Panc1 (cell line): ENCODE measurements at regions not wholly inside any gene's neighbourhood (a gene's known extent, or its start where the extent isn't known, plus 50 kb on each side); places are given as distances from the start of the nearest gene placed in this dataset.

ENCODE experiments used
- POLR2AphosphoS5 ChIP-seq: IDR thresholded peaks from 2 replicates; pipeline ENCODE4 v1.6.1; 2012; ENCODE audit warnings: mild to moderate bottlenecking, low read depth, low read length, moderate library complexity
- SIN3A ChIP-seq: IDR thresholded peaks from 2 replicates; pipeline ENCODE4 v1.6.1; 2012; ENCODE audit warnings: low read depth, mild to moderate bottlenecking, low read length, moderate library complexity, borderline replicate concordance; ENCODE audit not compliant: insufficient read depth
- TF ChIP-seq, protein P1 (sequence below): fragments of 450-650 bp; IDR thresholded peaks from 2 replicates; pipeline ENCODE4 v1.5.1; 2017; ENCODE audit warnings: mild to moderate bottlenecking
- TF ChIP-seq, protein P2 (sequence below), 2 experiments: IDR thresholded peaks; 2 replicates each; pipeline ENCODE4 v1.6.1; 2011 to 2012; ENCODE audit warnings: low read depth in 2 of 2, control low read depth in 1 of 2, low read length in 1 of 2, mild to moderate bottlenecking in 1 of 2, moderate library complexity in 1 of 2; ENCODE audit not compliant: insufficient read depth in 1 of 2

DNA sequence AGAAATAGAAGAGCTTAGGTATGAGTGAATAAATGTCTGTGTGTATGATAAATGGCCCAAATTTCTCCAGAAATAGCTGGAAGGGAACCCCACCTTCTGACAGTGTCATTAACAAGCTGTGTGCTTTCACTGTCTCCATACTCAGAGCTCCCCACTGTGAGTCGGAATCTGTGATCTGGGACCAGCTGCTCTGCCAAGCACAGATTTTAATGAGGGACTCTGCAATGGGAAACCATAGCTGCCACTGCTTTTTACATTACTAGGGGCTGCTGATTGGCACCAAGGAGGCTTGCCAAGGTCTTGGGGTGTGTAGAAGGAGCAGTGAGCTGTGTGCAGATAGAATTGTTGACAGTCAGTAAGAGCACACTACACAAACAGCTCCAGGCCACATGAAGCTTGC is 244.2 kb upstream of the CCDC196 start:
- TF ChIP-seq, protein P1, sequence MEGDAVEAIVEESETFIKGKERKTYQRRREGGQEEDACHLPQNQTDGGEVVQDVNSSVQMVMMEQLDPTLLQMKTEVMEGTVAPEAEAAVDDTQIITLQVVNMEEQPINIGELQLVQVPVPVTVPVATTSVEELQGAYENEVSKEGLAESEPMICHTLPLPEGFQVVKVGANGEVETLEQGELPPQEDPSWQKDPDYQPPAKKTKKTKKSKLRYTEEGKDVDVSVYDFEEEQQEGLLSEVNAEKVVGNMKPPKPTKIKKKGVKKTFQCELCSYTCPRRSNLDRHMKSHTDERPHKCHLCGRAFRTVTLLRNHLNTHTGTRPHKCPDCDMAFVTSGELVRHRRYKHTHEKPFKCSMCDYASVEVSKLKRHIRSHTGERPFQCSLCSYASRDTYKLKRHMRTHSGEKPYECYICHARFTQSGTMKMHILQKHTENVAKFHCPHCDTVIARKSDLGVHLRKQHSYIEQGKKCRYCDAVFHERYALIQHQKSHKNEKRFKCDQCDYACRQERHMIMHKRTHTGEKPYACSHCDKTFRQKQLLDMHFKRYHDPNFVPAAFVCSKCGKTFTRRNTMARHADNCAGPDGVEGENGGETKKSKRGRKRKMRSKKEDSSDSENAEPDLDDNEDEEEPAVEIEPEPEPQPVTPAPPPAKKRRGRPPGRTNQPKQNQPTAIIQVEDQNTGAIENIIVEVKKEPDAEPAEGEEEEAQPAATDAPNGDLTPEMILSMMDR, result no peak
- TF ChIP-seq SIN3A (no peak), POLR2AphosphoS5 (no peak)
- TF ChIP-seq, protein P2, sequence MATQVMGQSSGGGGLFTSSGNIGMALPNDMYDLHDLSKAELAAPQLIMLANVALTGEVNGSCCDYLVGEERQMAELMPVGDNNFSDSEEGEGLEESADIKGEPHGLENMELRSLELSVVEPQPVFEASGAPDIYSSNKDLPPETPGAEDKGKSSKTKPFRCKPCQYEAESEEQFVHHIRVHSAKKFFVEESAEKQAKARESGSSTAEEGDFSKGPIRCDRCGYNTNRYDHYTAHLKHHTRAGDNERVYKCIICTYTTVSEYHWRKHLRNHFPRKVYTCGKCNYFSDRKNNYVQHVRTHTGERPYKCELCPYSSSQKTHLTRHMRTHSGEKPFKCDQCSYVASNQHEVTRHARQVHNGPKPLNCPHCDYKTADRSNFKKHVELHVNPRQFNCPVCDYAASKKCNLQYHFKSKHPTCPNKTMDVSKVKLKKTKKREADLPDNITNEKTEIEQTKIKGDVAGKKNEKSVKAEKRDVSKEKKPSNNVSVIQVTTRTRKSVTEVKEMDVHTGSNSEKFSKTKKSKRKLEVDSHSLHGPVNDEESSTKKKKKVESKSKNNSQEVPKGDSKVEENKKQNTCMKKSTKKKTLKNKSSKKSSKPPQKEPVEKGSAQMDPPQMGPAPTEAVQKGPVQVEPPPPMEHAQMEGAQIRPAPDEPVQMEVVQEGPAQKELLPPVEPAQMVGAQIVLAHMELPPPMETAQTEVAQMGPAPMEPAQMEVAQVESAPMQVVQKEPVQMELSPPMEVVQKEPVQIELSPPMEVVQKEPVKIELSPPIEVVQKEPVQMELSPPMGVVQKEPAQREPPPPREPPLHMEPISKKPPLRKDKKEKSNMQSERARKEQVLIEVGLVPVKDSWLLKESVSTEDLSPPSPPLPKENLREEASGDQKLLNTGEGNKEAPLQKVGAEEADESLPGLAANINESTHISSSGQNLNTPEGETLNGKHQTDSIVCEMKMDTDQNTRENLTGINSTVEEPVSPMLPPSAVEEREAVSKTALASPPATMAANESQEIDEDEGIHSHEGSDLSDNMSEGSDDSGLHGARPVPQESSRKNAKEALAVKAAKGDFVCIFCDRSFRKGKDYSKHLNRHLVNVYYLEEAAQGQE (IDR thresholded peaks at IDR 0.05; ENCODE audit: insufficient read depth in 1 of 2, low read depth in 2 of 2, low read length in 1 of 2), result no peak
